ENCODE measurements at regions not wholly inside any gene's neighbourhood (a gene's known extent, or its start where the extent isn't known, plus 50 kb on each side); places are given as distances from the start of the nearest gene placed in this dataset.

GRCh38 chr6:105644691-105645090 is 241.8 kb upstream of the PREP start:
- intact Hi-C loops (cut with DNase I; ENCODE audit: low total_unique reads), result no loop called here
- no peak for TF ChIP-seq CTCF (IDR thresholded peaks at IDR 0.05)
- TF ChIP-seq POLR2A (IDR thresholded peaks at IDR 0.05), result no peak
- Histone ChIP-seq H3K4me3 (no peak overlapping the region), H3K9me3 (no peaks in the 10 kb centered on the region), H3K36me3 (no peaks in the 10 kb centered on the region), H3K27me3 (no peaks in the 10 kb centered on the region), H3K4me1 (no peaks in the 10 kb centered on the region), H3K27ac (no peak overlapping the region)
- DNase-seq, result no peak

GRCh38 chr6:105644073-105644489 is 241.2 kb upstream of the PREP start:
- no peaks in the 10 kb centered on the region for H3K4me1 ChIP-seq
- no peak overlapping the region for H3K27ac ChIP-seq
- intact Hi-C loops (cut with DNase I; ENCODE audit: low total_unique reads), result no loop called here

GRCh38 chr6:105642708-105643107 is 239.8 kb upstream of the PREP start:
- Histone ChIP-seq H3K36me3 (no peaks in the 10 kb centered on the region), H3K4me3 (no peak overlapping the region), H3K9me3 (no peaks in the 10 kb centered on the region), H3K27me3 (no peaks in the 10 kb centered on the region), H3K4me1 (no peaks in the 10 kb centered on the region), H3K27ac (no peak overlapping the region)
- no peak for DNase-seq
- intact Hi-C loops (cut with DNase I; ENCODE audit: low total_unique reads), result no loop called here
- no peak for TF ChIP-seq CTCF (IDR thresholded peaks at IDR 0.05)
- TF ChIP-seq POLR2A (IDR thresholded peaks at IDR 0.05), result no peak

More at GRCh38 chr6:105644073-105644489, 241.2 kb upstream of the PREP start:
- Histone ChIP-seq H3K4me3 (no peak overlapping the region), H3K36me3 (no peaks in the 10 kb centered on the region), H3K9me3 (no peaks in the 10 kb centered on the region), H3K27me3 (no peaks in the 10 kb centered on the region)
- TF ChIP-seq POLR2A (IDR thresholded peaks at IDR 0.05), result no peak
- no peak for TF ChIP-seq CTCF (IDR thresholded peaks at IDR 0.05)
- no peak for DNase-seq

GRCh38 chr6:105641504-105641903 is 238.6 kb upstream of the PREP start:
- no peaks in the 10 kb centered on the region for H3K27me3 ChIP-seq
- no peaks in the 10 kb centered on the region for H3K4me1 ChIP-seq
- H3K4me3 ChIP-seq, result no peak overlapping the region
- no peak for TF ChIP-seq CTCF (IDR thresholded peaks at IDR 0.05)
- no peak for TF ChIP-seq POLR2A (IDR thresholded peaks at IDR 0.05)
- H3K36me3 ChIP-seq, result no peaks in the 10 kb centered on the region
- intact Hi-C loops (cut with DNase I; ENCODE audit: low total_unique reads), result no loop called here
- H3K9me3 ChIP-seq, result no peaks in the 10 kb centered on the region
- DNase-seq, result no peak
- no peak overlapping the region for H3K27ac ChIP-seq

GRCh38 chr6:105639124-105639523 is 236.2 kb upstream of the PREP start:
- no peaks in the 10 kb centered on the region for H3K36me3 ChIP-seq
- no peak for DNase-seq
- intact Hi-C loops (cut with DNase I; ENCODE audit: low total_unique reads), result no loop called here
- no peak overlapping the region for H3K4me3 ChIP-seq
- H3K4me1 ChIP-seq, result no peaks in the 10 kb centered on the region
- H3K27ac ChIP-seq, result no peak overlapping the region
- TF ChIP-seq POLR2A (IDR thresholded peaks at IDR 0.05) (no peak), CTCF (IDR thresholded peaks at IDR 0.05) (no peak)
- H3K27me3 ChIP-seq, result no peaks in the 10 kb centered on the region
- H3K9me3 ChIP-seq, result no peaks in the 10 kb centered on the region
